HG03196 (cell line): ENCODE measurements at regions not wholly inside any gene's neighbourhood (a gene's known extent, or its start where the extent isn't known, plus 50 kb on each side); places are given as distances from the start of the nearest gene placed in this dataset.

Experiments
- ATAC-seq: cut with Tn5 transposase; IDR thresholded peaks from one replicate; pipeline ENCODE4 v1.9.1; 2021; ENCODE audit not compliant: unreplicated experiment

GRCh38 chr18:72601944-72602343 lies 57.8 kb upstream of the CBLN2 start:
- no peak for ATAC-seq

GRCh38 chr18:72601481-72601880 lies 57.3 kb upstream of the CBLN2 start:
- ATAC-seq, result no peak
